Transverse colon (tissue), 4 donors: ENCODE measurements at regions not wholly inside any gene's neighbourhood (a gene's known extent, or its start where the extent isn't known, plus 50 kb on each side); places are given as distances from the start of the nearest gene placed in this dataset.

Source experiments
- CTCF ChIP-seq, 5 experiments: fragments of 200-600 bp in 3 of 5; fragments of 450-650 bp in 2 of 5; sonication (generic) in 3 of 5; IDR thresholded peaks; 1 replicate in 2 of 5; 2 replicates in 3 of 5; pipeline ENCODE4 v1.5.1; 2016 to 2017; ENCODE audit warnings: antibody characterized with exemption in 5 of 5, inconsistent platforms in 3 of 5, mild to moderate bottlenecking in 2 of 5, moderate library complexity in 1 of 5
- POLR2A ChIP-seq: fragments of 450-650 bp; IDR thresholded peaks from one replicate; pipeline ENCODE4 v1.6.1; 2016; ENCODE audit warnings: antibody characterized with exemption, mild to moderate bottlenecking, moderate library complexity
- POLR2AphosphoS5 ChIP-seq, 3 donors: sonication (generic); formaldehyde crosslinking; IDR thresholded peaks; one replicate each; pipeline ENCODE4 v1.6.1; 2016; ENCODE audit warnings: antibody characterized with exemption in 3 of 3

DNA sequence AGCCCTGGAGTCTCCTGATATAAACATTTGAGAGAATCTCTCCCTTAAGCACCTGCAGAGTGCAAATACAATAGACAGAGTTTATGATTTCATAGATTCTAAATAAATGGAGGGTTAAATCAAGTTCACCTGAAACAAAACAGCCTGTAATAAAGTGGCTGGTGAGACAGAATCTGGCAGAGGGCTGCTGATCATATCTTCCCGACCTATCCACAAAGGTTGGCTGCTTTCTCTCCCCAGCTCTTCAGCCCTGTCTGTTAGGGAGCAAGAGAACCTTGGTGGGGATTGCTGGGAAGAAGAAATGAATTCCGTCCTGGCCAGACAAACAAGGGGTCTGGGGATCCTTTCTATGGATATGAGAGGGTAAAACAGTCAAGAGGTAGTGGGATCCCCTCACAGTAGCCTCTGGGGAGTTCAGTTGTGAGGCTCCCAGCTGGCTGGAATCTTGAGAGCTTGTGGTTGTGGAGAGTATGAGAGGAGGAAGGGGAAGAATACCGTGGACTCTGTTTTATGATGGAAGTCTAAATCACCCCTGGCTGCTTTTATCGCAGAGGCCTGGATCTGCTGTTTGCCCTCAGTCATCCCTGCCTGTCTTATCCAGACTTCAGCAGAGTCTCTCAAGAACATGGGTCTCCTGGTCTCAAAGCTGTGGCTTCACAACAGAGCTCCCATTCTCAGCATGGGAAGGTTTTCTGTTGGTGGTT is 451.3 kb downstream of the NTRK3 start:
- no peak for TF ChIP-seq CTCF (IDR thresholded peaks at IDR 0.05)
- no peak for TF ChIP-seq POLR2AphosphoS5 (IDR thresholded peaks at IDR 0.05)
- TF ChIP-seq POLR2A, result no peak
